BLaER1 treated with 17β-estradiol and CSF1 and Interleukin-3, amounts not matched to agents 10 nM and 100 nM (cell line): ENCODE measurements at regions not wholly inside any gene's neighbourhood (a gene's known extent, or its start where the extent isn't known, plus 50 kb on each side); places are given as distances from the start of the nearest gene placed in this dataset.

Experiments used
- H3K27ac ChIP-seq, 11 experiments: shearing (Covaris generic); formaldehyde crosslinking; 2 replicates each; pipeline ENCODE4 v1.8.1; 2022
- H3K27me3 ChIP-seq, 11 experiments: shearing (Covaris generic); formaldehyde crosslinking; 2 replicates each; pipeline ENCODE4 v1.8.1; 2022
- H3K36me3 ChIP-seq, 11 experiments: shearing (Covaris generic); formaldehyde crosslinking; 2 replicates each; pipeline ENCODE4 v1.8.1; 2022
- H3K4me1 ChIP-seq, 10 experiments: shearing (Covaris generic); formaldehyde crosslinking; 2 replicates each; pipeline ENCODE4 v1.8.1; 2022
- H3K4me2 ChIP-seq, 11 experiments: shearing (Covaris generic); formaldehyde crosslinking; 2 replicates each; pipeline ENCODE4 v1.8.1; 2022
- H3K4me3 ChIP-seq, 10 experiments: shearing (Covaris generic); formaldehyde crosslinking; 2 replicates each; pipeline ENCODE4 v1.8.1; 2022
- H3K9ac ChIP-seq, 11 experiments: shearing (Covaris generic); formaldehyde crosslinking; 2 replicates each; pipeline ENCODE4 v1.8.1; 2022
- H3K9me3 ChIP-seq, 11 experiments: shearing (Covaris generic); formaldehyde crosslinking; replicated peaks in 1 of 11; 2 replicates each; pipeline ENCODE4 v1.8.1; 2022
- H4K20me1 ChIP-seq, 11 experiments: shearing (Covaris generic); formaldehyde crosslinking; 2 replicates each; pipeline ENCODE4 v1.8.1; 2022
- Cebpa-rat ChIP-seq, 11 experiments: shearing (Covaris generic); IDR thresholded peaks; 2 replicates each; pipeline ENCODE4 v1.8.1; 2022

DNA sequence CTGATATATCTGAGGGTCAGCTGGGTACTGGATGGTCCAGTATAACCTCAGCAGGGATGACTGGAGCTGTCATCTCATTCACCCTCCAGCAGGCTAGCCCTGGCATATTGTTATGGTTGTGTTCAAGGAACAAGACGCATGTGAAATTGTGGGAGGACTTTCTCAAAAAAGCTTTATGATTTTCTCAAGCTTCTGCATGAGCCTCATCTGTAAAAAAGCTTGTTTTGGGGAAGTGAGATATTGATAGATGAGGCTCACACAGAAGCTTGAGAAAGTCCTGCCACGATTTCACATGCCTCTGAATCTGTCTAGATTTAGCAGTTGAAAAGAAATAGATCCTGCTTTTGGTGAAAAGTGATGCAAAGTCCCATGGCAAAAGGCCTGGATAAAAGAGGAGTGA lies 93.4 kb downstream of the SPCS3 start:
- Histone ChIP-seq H3K9ac (no peak overlapping the region), H4K20me1 (no peaks in the 10 kb centered on the region), H3K4me1 (no peaks in the 10 kb centered on the region), H3K4me2 (no peak overlapping the region), H3K27ac (no peak overlapping the region), H3K9me3 (no peaks in the 10 kb centered on the region), H3K27me3 (no peaks in the 10 kb centered on the region), H3K4me3 (no peak overlapping the region), H3K36me3 (no peaks in the 10 kb centered on the region)
- no peak for TF ChIP-seq Cebpa-rat (IDR thresholded peaks at IDR 0.05)

DNA sequence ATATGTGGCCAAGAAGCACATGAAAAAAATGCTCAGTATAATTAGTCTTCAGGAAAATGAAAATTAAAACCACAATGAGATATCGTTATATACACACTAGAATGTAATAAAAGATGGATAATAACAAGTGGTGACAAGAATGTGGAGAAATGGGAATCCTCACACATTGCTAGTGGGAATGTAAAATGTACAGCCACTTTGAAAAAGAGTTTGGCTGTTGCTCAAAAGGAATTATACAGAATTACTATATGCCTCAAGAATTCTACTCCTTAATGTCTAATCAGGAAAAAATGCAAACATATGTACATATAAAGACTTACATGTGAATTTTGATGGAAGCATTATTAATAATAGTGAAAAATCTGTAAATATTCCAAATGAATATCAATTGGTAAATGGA lies 102.2 kb downstream of the SPCS3 start:
- no peak overlapping the region for H3K27ac ChIP-seq
- H4K20me1 ChIP-seq = no peaks in the 10 kb centered on the region
- H3K9me3 ChIP-seq = no peaks in the 10 kb centered on the region
- no peak overlapping the region for H3K9ac ChIP-seq
- H3K36me3 ChIP-seq = no peaks in the 10 kb centered on the region
- no peak overlapping the region for H3K4me2 ChIP-seq
- H3K27me3 ChIP-seq = no peaks in the 10 kb centered on the region
- no peak overlapping the region for H3K4me3 ChIP-seq
- no peak for TF ChIP-seq Cebpa-rat (IDR thresholded peaks at IDR 0.05)
- no peaks in the 10 kb centered on the region for H3K4me1 ChIP-seq

DNA sequence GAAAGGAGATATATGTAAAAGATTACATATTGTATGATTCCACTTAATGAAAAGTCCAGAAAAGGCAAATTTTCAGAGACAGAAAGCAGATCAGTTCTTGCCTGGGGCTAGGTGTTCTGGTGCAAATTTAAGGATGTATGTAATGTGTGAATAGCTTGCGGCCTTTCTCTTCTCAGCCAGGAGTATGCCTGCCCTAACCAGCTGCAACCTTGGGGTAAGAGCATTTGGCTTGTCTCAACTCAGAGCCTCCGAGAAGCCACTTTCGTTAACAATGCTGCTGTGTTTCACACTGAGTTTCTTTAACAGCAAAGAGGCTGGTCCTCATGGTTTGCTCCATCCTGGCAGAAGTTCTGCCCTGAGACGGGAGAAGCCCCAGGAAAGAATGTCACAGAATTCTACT lies 102.7 kb downstream of the SPCS3 start:
- no peak overlapping the region for H3K9ac ChIP-seq
- H3K4me1 ChIP-seq = no peaks in the 10 kb centered on the region
- TF ChIP-seq Cebpa-rat (IDR thresholded peaks at IDR 0.05) = no peak
- no peak overlapping the region for H3K4me3 ChIP-seq
- H4K20me1 ChIP-seq = no peaks in the 10 kb centered on the region
- H3K36me3 ChIP-seq = no peaks in the 10 kb centered on the region
- H3K27me3 ChIP-seq = no peaks in the 10 kb centered on the region
- no peaks in the 10 kb centered on the region for H3K9me3 ChIP-seq
- no peak overlapping the region for H3K4me2 ChIP-seq
- no peak overlapping the region for H3K27ac ChIP-seq

DNA sequence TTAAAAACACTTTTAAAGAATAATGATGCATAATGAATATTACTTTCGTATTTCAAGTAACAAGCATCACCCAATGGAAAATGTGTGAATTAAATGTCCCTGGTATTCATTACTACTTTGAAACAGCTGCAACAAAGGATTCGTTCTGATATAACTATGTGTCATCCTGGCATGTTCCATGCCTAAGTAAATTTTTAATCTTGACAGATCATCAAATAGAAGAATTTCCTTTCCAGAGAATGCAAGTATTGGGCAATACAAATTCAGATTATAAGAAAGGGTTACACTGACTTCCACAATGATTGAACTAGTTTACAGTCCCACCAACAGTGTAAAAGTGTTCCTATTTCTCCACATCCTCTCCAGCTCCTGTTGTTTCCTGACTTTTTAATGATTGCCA lies 105.3 kb downstream of the SPCS3 start:
- Histone ChIP-seq H3K27ac (no peak overlapping the region), H3K36me3 (no peaks in the 10 kb centered on the region), H3K4me2 (no peak overlapping the region), H3K4me1 (no peaks in the 10 kb centered on the region), H4K20me1 (no peaks in the 10 kb centered on the region), H3K4me3 (no peak overlapping the region), H3K9ac (no peak overlapping the region), H3K9me3 (no peaks in the 10 kb centered on the region), H3K27me3 (no peaks in the 10 kb centered on the region)
- no peak for TF ChIP-seq Cebpa-rat (IDR thresholded peaks at IDR 0.05)

DNA sequence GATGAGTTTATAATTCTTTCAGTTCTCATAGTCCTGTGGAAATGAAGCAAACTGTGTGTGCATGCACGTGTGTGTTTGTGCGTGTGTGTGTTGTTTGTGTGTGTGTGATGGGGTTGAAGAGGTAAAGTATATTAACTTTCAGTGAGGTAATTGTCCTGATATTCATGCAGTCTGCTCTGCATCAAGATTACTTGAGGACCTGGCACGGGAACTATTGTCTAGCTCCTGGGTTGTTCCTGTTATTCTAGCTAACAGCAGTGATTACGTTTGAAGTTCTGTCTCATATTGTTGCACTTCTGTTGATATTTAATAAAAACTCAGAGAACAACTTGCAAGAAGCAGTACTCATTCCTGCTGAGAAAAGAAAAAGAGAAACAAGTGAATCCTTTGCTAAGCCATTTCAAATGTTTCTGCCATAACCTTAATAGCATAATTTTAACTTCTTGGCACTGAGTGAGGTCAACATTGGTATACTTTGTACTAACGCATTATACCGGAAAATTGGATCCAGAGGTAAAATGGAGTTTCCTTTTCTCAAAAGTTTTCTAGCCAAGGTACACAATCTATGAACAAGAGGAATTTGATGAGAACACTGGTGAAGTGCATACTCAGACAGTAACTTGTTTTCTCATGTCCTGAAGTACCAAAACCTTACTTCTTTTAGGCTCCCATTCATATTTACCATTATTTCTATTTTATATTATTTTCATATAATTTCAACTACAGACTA lies 113.2 kb downstream of the SPCS3 start:
- H3K4me3 ChIP-seq = no peak overlapping the region
- H3K27me3 ChIP-seq = no peaks in the 10 kb centered on the region
- H3K4me1 ChIP-seq = peaks cover 13 to 27% (median 18%) of the 10 kb centered on the region in 10 experiments
- TF ChIP-seq Cebpa-rat (IDR thresholded peaks at IDR 0.05) = no peak
- no peak overlapping the region for H3K4me2 ChIP-seq
- H4K20me1 ChIP-seq = no peaks in the 10 kb centered on the region
- H3K36me3 ChIP-seq = no peaks in the 10 kb centered on the region
- H3K9ac ChIP-seq = no peak overlapping the region
- no peak overlapping the region for H3K27ac ChIP-seq
- H3K9me3 ChIP-seq = no peaks in the 10 kb centered on the region

DNA sequence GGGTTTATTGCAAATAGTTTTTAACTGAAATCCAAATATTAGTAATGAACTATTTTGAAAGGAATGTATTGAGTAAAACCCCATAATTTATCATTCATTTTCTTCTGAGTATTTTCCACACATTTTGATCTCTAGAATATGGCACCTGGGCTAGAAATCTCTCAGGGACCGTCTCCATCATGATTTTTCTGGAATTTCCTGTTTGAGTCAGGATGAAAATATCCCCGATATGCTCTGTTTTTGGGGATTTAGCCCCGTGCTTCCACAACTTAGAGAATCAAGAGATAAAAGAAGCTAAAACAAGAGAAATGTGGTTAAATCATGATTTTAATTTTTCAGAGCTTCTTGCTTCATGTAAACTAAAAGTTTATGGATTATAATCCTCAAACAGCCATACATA lies 114.2 kb downstream of the SPCS3 start:
- H3K36me3 ChIP-seq = no peaks in the 10 kb centered on the region
- peaks cover 13 to 31% (median 18%) of the 10 kb centered on the region in 10 experiments for H3K4me1 ChIP-seq
- H4K20me1 ChIP-seq = no peaks in the 10 kb centered on the region
- no peaks in the 10 kb centered on the region for H3K27me3 ChIP-seq
- no peak overlapping the region for H3K4me2 ChIP-seq
- no peak for TF ChIP-seq Cebpa-rat (IDR thresholded peaks at IDR 0.05)
- H3K4me3 ChIP-seq = no peak overlapping the region
- no peak overlapping the region for H3K27ac ChIP-seq
- H3K9ac ChIP-seq = no peak overlapping the region
- H3K9me3 ChIP-seq = no peaks in the 10 kb centered on the region

DNA sequence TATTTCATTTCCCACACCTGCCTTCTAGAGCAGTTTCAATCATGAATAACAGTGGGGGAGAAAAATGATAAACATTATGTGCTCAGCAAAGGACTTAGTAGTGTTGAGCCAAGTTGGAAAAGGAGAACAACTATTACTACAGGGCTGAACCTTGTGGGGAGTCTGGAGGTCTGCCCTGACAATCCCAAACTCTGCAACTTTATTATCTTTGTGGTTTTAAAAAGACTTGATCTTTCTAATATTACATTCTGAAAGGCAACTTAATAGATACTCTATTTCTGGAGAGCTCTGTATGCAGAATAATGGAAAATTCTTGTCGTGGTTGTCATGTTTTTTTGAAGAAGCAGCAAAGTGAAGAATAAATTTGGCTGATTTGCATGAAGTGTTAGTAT lies 116.1 kb downstream of the SPCS3 start:
- no peaks in the 10 kb centered on the region for H3K27me3 ChIP-seq
- H3K4me3 ChIP-seq = no peak overlapping the region
- no peaks in the 10 kb centered on the region for H3K36me3 ChIP-seq
- no peaks in the 10 kb centered on the region for H3K9me3 ChIP-seq
- H3K4me2 ChIP-seq = peak overlapping the region in 10 of 11 experiments; percentile 43 to 77 (median 60); a peak in 17 of 22 replicates
- no peak overlapping the region; a peak in 3 of 22 replicates for H3K9ac ChIP-seq
- no peak for TF ChIP-seq Cebpa-rat (IDR thresholded peaks at IDR 0.05)
- no peaks in the 10 kb centered on the region for H4K20me1 ChIP-seq
- peak overlapping the region in 6 of 11 experiments; percentile 62 to 81 (median 70); a peak in 10 of 22 replicates for H3K27ac ChIP-seq
- peaks cover 13 to 42% (median 18%) of the 10 kb centered on the region in 10 experiments for H3K4me1 ChIP-seq

DNA sequence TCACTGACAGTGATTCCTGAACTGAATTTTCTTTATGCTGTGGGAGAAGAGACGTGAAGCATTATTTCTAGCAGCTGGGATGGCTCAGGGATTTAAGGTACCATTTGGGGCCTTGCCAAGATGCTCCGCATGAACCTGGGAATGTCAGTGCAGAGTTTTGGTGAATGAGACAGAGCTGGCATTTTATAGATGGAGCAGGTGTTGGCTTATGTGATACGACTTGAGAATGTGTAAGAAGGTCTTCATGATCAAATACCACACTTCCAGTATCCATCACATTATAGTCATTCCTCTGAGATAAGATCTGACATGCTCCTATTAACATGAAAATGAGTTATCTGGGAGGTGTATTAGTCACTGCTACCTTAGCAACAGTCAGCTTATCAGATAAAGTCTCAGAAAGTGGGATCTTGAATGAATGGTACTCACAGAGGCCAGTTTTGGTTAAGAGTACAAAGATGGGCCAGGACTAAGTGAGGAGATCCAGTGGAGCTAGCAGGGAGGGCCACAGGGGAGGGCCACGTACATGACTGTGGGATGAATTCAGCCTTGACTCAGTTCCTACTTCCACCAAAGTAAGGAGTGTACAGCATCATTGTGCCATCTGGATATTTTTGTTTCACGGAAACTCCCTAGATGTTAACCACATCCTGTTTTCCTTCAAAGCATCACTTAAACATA lies 116.7 kb downstream of the SPCS3 start:
- no peaks in the 10 kb centered on the region for H3K36me3 ChIP-seq
- no peaks in the 10 kb centered on the region for H4K20me1 ChIP-seq
- H3K27ac ChIP-seq = peak overlapping the region in 9 of 11 experiments; percentile 23 to 81 (median 69); a peak in 16 of 22 replicates
- TF ChIP-seq Cebpa-rat (IDR thresholded peaks at IDR 0.05) = no peak
- H3K4me2 ChIP-seq = peak overlapping the region; percentile 43 to 77 (median 58)
- H3K9ac ChIP-seq = peak overlapping the region in 2 of 11 experiments; percentile 43 to 49; a peak in 4 of 22 replicates
- H3K9me3 ChIP-seq = no peaks in the 10 kb centered on the region
- no peaks in the 10 kb centered on the region for H3K27me3 ChIP-seq
- no peak overlapping the region for H3K4me3 ChIP-seq
- H3K4me1 ChIP-seq = peaks cover 13 to 42% (median 18%) of the 10 kb centered on the region in 10 experiments

DNA sequence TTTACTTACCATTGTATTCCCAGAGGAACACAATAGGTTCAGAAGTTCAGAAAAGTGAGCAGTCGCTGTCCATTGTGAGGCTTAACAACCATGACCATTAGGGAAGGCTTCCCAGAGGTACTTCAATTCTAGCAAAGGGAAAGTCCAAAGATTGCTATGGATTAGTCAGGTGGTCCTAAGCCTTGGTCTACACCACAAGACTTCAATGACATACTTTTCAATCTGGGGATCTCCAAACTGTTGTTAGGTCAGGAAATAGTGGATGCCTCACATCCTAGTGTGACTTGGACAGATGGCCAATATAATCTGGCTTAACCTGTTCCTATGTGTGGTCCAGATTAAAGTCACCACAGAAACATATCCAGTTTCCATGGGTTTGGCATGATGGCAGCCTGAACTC lies 118.0 kb downstream of the SPCS3 start:
- H4K20me1 ChIP-seq = no peaks in the 10 kb centered on the region
- TF ChIP-seq Cebpa-rat (IDR thresholded peaks at IDR 0.05) = no peak
- peaks cover 13 to 42% (median 18%) of the 10 kb centered on the region in 10 experiments for H3K4me1 ChIP-seq
- H3K4me3 ChIP-seq = no peak overlapping the region
- no peak overlapping the region for H3K9ac ChIP-seq
- H3K4me2 ChIP-seq = peak overlapping the region in 4 of 11 experiments; percentile 50 to 75 (median 66); a peak in 4 of 22 replicates
- no peaks in the 10 kb centered on the region for H3K27me3 ChIP-seq
- H3K27ac ChIP-seq = peak overlapping the region in 8 of 11 experiments; percentile 23 to 81 (median 66); a peak in 11 of 22 replicates
- H3K36me3 ChIP-seq = no peaks in the 10 kb centered on the region
- H3K9me3 ChIP-seq = no peaks in the 10 kb centered on the region
